ENCODE measurements at regions not wholly inside any gene's neighbourhood (a gene's known extent, or its start where the extent isn't known, plus 50 kb on each side); places are given as distances from the start of the nearest gene placed in this dataset.

- peak; percentile 99 for TF ChIP-seq REST (IDR thresholded peaks at IDR 0.05; ENCODE audit: borderline replicate concordance)
- TF ChIP-seq REST (CRISPR knock-in tag; IDR thresholded peaks at IDR 0.05; ENCODE audit: low read depth): peak; percentile 96
- no peak for TF ChIP-seq ZNF57 (CRISPR knock-in tag; IDR thresholded peaks at IDR 0.05)
- TF ChIP-seq AFF1 (IDR thresholded peaks at IDR 0.05; ENCODE audit: low read depth in 1 of 2, partially characterized antibody in 2 of 2): peak in 1 of 2 experiments; percentile 73
- TF ChIP-seq RCOR1 (IDR thresholded peaks at IDR 0.05; ENCODE audit: borderline replicate concordance in 1 of 2, low read depth in 2 of 2, low read length in 2 of 2): peak in 1 of 2 experiments; percentile 42; a peak in 1 of 4 replicates
- no peak for TF ChIP-seq OTX1 (CRISPR knock-in tag; IDR thresholded peaks at IDR 0.05)
- TF ChIP-seq POLR2AphosphoS5 (IDR thresholded peaks at IDR 0.05; ENCODE audit: control insufficient read depth, insufficient read depth, low read depth, low read length): no peak
- 0 out of 2 replicates have a peak, but pooled peaks have one; percentile 36 for TF ChIP-seq ZNF197 (CRISPR knock-in tag; IDR thresholded peaks at IDR 0.05; ENCODE audit: low read depth)
- peak; percentile 65; the same call in 1 of the 2 replicates for TF ChIP-seq ZNF766 (CRISPR knock-in tag; conservative IDR thresholded peaks at IDR 0.05)
Observed at GRCh38 chr3:139797724-139798343, 120.1 kb upstream of the NMNAT3 start (continued).
